Osteoblast (primary cell): ENCODE measurements at regions not wholly inside any gene's neighbourhood (a gene's known extent, or its start where the extent isn't known, plus 50 kb on each side); places are given as distances from the start of the nearest gene placed in this dataset.

Source experiments
- DNase-seq: peaks from one replicate; pipeline ENCODE4 v3.0.0; 2011; ENCODE audit warnings: low spot score, mixed read lengths; ENCODE audit not compliant: insufficient read length; ENCODE audit errors: missing footprints
- H2AFZ ChIP-seq: 2 replicates; pipeline ENCODE4 v1.6.0; 2011; ENCODE audit warnings: mild to moderate bottlenecking, low read length
- H3K27ac ChIP-seq: 2 replicates; pipeline ENCODE4 v1.5.1; 2011; ENCODE audit warnings: mild to moderate bottlenecking, low read depth, low read length, moderate library complexity
- H3K27me3 ChIP-seq: 2 replicates; pipeline ENCODE4 v1.6.0; 2012; ENCODE audit warnings: mild to moderate bottlenecking, control low read depth, inconsistent platforms, low read length, moderate library complexity; ENCODE audit not compliant: insufficient read depth
- H3K36me3 ChIP-seq: 2 replicates; pipeline ENCODE4 v1.5.1; 2011; ENCODE audit warnings: mild to moderate bottlenecking, low read length, control low read depth, moderate library complexity; ENCODE audit not compliant: insufficient read depth
- H3K4me1 ChIP-seq: 2 replicates; pipeline ENCODE4 v1.5.1; 2011; ENCODE audit warnings: mild to moderate bottlenecking, low read length, control low read depth, moderate library complexity; ENCODE audit not compliant: insufficient read depth
- H3K4me2 ChIP-seq: 2 replicates; pipeline ENCODE4 v1.6.0; 2011; ENCODE audit warnings: mild to moderate bottlenecking, low read length; ENCODE audit not compliant: insufficient read depth
- H3K4me3 ChIP-seq: fragments of 200-600 bp; sonication (generic); 3 replicates; pipeline ENCODE4 v1.5.1; 2012; ENCODE audit warnings: mild to moderate bottlenecking, low read length, inconsistent platforms; ENCODE audit not compliant: insufficient read depth
- H3K79me2 ChIP-seq: 2 replicates; pipeline ENCODE4 v1.6.0; 2012; ENCODE audit warnings: mild to moderate bottlenecking, low read length, control low read depth, inconsistent platforms; ENCODE audit not compliant: insufficient read depth
- H3K9me3 ChIP-seq: 2 replicates; pipeline ENCODE4 v1.5.1; 2011; ENCODE audit warnings: low read depth, low read length, control low read depth
- H4K20me1 ChIP-seq: 2 replicates; pipeline ENCODE4 v1.6.0; 2012; ENCODE audit warnings: mild to moderate bottlenecking, low read length, control low read depth; ENCODE audit not compliant: insufficient read depth
- TF ChIP-seq, protein P1 (sequence below): IDR thresholded peaks from 2 replicates; pipeline ENCODE4 v1.5.1; 2011; ENCODE audit warnings: mild to moderate bottlenecking, low read depth, low read length, moderate library complexity; ENCODE audit errors: extremely low read depth

DNA sequence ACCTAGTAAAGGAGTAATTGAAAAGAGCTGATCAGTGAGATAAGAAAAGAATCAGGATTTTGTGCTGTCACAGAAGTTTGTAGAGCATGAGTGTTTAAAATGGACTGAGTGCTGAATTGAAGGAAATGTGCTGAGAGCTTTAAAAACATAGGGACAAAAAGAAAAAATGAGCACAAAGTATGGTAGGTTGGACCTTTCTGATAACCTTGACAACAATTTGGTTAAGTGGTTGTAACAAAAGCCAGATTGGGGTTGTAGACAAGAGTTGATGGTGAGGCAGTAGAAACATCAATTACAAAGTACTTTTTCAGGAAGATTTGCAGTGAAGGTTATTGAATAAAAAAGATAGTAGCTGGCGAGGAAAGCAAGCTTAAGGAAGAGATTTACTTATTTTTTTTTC, 674.7 kb upstream of the KIF2B start:
- TF ChIP-seq, protein P1, sequence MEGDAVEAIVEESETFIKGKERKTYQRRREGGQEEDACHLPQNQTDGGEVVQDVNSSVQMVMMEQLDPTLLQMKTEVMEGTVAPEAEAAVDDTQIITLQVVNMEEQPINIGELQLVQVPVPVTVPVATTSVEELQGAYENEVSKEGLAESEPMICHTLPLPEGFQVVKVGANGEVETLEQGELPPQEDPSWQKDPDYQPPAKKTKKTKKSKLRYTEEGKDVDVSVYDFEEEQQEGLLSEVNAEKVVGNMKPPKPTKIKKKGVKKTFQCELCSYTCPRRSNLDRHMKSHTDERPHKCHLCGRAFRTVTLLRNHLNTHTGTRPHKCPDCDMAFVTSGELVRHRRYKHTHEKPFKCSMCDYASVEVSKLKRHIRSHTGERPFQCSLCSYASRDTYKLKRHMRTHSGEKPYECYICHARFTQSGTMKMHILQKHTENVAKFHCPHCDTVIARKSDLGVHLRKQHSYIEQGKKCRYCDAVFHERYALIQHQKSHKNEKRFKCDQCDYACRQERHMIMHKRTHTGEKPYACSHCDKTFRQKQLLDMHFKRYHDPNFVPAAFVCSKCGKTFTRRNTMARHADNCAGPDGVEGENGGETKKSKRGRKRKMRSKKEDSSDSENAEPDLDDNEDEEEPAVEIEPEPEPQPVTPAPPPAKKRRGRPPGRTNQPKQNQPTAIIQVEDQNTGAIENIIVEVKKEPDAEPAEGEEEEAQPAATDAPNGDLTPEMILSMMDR = no peak

DNA sequence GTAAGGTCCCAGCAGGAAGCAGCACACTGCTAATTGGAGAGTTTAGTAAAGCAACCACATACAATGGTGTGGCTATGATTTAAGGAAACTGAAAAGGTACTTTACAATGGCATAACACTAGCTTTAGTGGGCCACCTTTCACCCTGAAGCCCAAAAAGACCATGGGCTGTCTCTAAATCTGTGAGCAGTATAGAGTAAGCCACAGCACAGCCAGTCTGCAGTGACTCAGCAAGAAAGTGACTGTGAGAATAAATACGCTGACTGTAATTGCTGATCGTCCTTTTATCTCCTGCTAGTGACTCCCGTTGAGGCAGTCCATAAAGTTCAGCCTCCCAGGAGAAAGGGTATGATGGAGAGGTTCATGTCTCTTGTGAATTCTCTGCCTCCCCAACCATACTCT, 679.8 kb upstream of the KIF2B start:
- DNase-seq = no peak
- no peaks in the 10 kb centered on the region for H3K79me2 ChIP-seq
- TF ChIP-seq, protein P1 = no peak
- no peaks in the 10 kb centered on the region for H3K4me1 ChIP-seq
- H3K36me3 ChIP-seq = no peaks in the 10 kb centered on the region
- no peaks in the 10 kb centered on the region for H3K9me3 ChIP-seq
- no peak overlapping the region for H2AFZ ChIP-seq
- H3K27me3 ChIP-seq = no peaks in the 10 kb centered on the region
- H3K4me2 ChIP-seq = no peak overlapping the region
- H3K27ac ChIP-seq = no peak overlapping the region
- no peaks in the 10 kb centered on the region for H4K20me1 ChIP-seq
- H3K4me3 ChIP-seq = no peak overlapping the region

More for the DNA sequence above, 674.7 kb upstream of the KIF2B start:
- H3K27ac ChIP-seq = no peak overlapping the region
- no peak for DNase-seq
- no peaks in the 10 kb centered on the region for H4K20me1 ChIP-seq
- no peaks in the 10 kb centered on the region for H3K36me3 ChIP-seq
- H3K9me3 ChIP-seq = no peaks in the 10 kb centered on the region
- H3K79me2 ChIP-seq = no peaks in the 10 kb centered on the region
- H2AFZ ChIP-seq = no peak overlapping the region
- no peak overlapping the region for H3K4me2 ChIP-seq
- no peak overlapping the region for H3K4me3 ChIP-seq
- H3K27me3 ChIP-seq = no peaks in the 10 kb centered on the region
- H3K4me1 ChIP-seq = no peaks in the 10 kb centered on the region

DNA sequence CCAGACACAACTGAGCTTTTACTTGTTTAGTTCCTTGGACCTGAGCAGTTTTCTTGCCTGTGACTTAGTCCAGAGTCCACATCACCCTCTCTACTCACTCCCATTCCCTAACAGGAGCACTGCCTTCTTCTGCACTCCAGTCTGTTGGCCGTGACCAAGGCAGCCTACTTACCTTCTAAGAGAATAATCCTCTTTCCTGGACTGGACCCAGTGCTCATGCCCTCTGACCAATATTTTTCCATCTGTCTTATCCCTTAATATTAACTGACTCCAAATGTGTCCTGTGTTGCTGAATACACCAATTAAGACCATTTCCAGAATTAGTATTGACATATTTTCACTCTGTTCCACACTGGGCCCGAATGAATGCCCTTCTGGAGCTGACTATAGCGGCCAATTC, 681.0 kb upstream of the KIF2B start:
- Histone ChIP-seq H3K4me3 (no peak overlapping the region), H3K9me3 (no peaks in the 10 kb centered on the region), H3K79me2 (no peaks in the 10 kb centered on the region), H3K27ac (no peak overlapping the region), H3K4me2 (no peak overlapping the region), H4K20me1 (no peaks in the 10 kb centered on the region), H2AFZ (no peak overlapping the region), H3K36me3 (no peaks in the 10 kb centered on the region), H3K27me3 (no peaks in the 10 kb centered on the region), H3K4me1 (no peaks in the 10 kb centered on the region)
- DNase-seq = no peak
- TF ChIP-seq, protein P1 = no peak

DNA sequence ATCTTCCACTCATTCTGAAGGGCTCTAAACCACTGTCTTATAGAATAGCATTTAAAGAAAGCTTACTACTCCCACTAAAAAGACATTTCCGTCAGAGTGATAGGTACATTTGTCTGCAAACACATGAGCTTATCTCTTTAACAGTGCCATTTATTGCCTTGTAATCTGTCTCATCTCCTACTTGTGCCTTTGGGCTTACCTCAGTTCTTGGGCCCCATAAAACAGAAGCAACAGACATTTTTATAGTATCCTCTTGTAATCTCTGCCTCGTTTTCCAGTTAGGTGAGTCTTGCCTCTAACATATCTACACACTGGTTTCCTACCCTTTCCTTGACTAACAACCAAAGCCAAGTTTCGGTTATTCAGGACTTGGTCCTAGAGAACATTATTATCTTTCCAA, 681.4 kb upstream of the KIF2B start:
- Histone ChIP-seq H3K4me2 (no peak overlapping the region), H3K27ac (no peak overlapping the region), H2AFZ (no peak overlapping the region), H3K27me3 (no peaks in the 10 kb centered on the region), H3K4me1 (no peaks in the 10 kb centered on the region), H3K4me3 (no peak overlapping the region), H3K36me3 (no peaks in the 10 kb centered on the region), H3K9me3 (no peaks in the 10 kb centered on the region), H3K79me2 (no peaks in the 10 kb centered on the region), H4K20me1 (no peaks in the 10 kb centered on the region)
- TF ChIP-seq, protein P1 = no peak
- DNase-seq = no peak
